Smooth muscle cell of the brain vasculature (primary cell): ENCODE measurements at regions not wholly inside any gene's neighbourhood (a gene's known extent, or its start where the extent isn't known, plus 50 kb on each side); places are given as distances from the start of the nearest gene placed in this dataset.

Source experiments
- DNase-seq: peaks from one replicate; pipeline ENCODE4 v3.0.0-alpha.2; 2012; ENCODE audit warnings: low read depth, low spot score

DNA sequence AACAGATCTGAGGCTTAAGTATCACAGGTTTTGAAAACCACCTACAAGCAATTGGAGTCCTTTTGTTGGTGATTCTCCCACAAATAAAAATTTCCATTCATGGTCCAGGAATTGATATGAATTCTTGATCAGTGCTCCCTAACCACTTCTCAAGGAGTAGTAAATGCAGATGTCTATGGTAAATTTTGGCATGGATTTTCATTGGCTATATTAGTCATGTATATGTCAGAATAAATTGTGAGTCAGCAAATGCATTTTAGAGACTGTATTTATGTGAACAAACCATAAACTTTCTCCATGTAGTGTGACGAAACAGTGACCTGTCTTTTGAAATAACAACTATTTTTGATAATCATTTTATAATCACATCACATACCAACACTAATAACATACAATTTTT is 611.1 kb downstream of the HTR1A start:
- no peak for DNase-seq

DNA sequence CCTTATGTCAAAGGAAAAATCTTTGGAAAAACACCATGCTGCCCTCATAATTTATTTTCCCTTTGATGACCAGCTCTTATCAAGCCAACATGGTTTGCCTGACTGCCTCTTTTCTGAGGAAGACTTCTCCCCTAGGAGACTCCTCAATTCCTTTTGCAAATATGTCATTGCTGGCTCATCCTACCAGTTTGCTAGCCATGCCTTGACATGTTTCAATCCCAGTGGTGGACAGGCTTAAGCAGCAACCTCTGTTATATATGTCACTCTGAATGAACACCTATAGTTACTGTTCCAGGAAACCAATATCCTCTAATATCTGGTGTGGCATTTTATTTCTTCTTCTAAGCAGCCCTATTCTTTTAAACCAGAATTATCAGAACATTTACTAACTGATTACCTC is 615.8 kb downstream of the HTR1A start:
- DNase-seq = no peak

GRCh38 chr5:63341442-63341841 is 620.8 kb downstream of the HTR1A start:
- DNase-seq = no peak

DNA sequence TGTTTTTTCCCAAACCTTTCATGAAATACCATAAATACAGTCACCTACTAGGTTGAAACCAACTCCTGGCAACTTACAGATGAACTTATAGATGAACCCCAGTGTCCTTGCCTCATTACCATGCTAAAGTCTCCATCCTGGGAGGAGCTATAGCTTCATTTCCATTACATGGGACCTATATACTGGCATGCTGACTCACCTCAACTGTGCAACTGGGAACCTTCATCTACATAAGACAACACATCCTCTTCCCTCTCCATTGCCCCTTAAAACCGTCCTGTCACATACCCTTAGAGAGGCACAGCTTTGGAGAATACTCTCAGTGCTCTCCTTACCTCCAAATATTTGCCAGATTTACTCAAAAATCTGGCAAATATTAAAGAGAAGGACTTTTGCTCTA is 638.3 kb downstream of the HTR1A start:
- no peak for DNase-seq

GRCh38 chr5:63314551-63314950 is 647.7 kb downstream of the HTR1A start:
- DNase-seq = no peak

- DNase-seq = no peak
These were observed 651.6 kb downstream of the HTR1A start for GRCh38 chr5:63310644-63311043.

DNA sequence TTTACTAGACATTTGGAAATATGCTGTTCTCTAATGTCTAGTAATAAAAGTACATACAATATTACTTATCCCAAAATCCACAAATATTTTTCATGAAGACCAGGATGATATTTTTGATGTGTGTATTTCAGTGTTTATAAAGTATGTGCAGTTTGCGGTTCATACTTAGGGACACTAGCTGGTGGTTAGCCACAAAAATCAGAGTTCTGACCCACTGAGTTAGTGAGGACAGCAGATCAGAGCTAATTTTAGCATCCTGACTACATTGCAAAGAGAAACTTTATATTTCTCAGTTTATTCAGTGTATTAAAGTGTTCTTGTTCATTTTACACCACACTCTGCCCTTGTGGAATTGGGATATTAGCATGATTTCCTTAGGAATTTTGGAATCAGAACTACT is 655.3 kb downstream of the HTR1A start:
- DNase-seq = no peak

- no peak for DNase-seq
These were observed 668.9 kb downstream of the HTR1A start for GRCh38 chr5:63293317-63293716.

GRCh38 chr5:63286724-63287123 is 675.5 kb downstream of the HTR1A start:
- no peak for DNase-seq

- no peak for DNase-seq
These were observed 684.8 kb downstream of the LRRC70 start for GRCh38 chr5:63263411-63263810.

DNA sequence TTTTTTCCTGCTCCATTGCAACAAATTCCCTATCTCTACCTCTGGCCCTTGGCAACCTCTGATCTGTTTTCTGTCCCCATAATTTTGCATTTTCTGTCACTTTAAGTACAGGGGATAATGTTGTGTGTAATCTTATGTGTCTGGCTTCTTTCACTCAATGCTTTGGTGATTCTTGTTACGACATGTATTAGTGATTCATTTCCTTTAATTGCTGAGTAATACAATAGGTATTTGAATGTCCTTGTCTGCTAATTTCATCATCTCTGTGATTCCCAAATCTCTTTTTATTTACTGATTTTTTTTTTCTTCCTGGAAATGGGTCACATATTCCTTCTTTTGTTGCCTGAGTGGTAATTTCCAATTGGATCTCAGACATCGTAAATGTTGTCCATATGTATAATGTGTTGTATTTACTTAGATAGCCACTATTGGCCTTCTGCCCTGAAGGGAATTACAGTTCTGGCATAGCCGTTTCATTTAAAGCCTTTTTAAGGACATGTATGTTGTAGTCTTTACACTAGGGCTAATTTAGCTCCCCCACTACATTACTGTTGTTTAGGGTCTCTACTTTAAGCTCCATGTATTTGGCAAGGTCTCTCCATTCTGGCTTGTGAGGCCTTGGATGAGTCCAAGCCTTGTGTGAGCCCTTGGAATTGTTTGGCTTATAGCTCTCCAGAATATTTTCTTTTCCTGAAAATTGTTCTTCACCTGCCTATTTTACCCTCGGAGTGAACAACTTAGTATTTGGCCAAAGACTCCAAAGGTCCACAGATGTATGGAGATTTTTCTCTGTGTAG is 683.8 kb downstream of the LRRC70 start:
- DNase-seq = no peak

- DNase-seq = no peak
These were observed 683.1 kb downstream of the LRRC70 start for GRCh38 chr5:63261695-63262094.

DNA sequence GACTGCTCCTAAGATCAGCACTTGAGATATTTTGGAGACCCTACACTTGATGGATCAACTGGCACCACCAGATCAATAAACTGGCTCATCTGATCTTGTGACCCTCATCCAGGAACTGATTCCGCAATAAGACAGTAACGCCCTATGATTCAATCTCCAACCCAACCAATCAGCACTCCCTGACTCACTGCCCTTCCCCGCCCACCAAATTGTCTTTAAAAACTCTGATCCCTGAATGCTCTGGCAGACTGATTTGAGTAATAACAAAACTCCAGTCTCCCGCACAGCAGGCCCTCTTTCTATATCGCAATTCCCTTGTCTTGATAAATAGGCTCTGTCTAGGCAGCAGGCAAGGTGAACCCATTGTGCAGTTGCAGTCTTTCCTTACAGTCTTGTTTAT is 677.0 kb downstream of the LRRC70 start:
- no peak for DNase-seq

- DNase-seq = no peak
These were observed 672.3 kb downstream of the LRRC70 start for GRCh38 chr5:63250939-63251338.

GRCh38 chr5:63249960-63250359 is 671.3 kb downstream of the LRRC70 start:
- DNase-seq = no peak

DNA sequence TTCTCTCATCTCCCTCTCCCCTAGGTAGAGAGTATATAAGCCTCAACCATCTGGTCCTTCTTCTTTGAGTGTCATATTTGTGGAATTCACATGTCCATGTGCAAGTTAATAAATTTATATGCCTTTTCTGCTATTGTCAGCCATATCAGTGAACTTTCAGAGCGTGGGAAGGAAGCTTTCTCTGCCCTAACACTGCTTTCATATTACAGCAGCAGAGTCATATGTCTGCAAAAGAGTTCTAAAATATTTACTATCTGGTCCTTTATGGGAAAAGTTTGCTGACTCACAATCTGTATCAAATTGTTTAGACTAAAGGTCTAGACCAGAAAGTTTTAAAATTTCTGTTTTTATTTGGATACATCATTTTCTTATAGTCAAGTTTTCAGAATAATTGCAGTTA is 669.0 kb downstream of the LRRC70 start:
- no peak for DNase-seq

GRCh38 chr5:63245271-63245670 is 666.7 kb downstream of the LRRC70 start:
- no peak for DNase-seq

DNA sequence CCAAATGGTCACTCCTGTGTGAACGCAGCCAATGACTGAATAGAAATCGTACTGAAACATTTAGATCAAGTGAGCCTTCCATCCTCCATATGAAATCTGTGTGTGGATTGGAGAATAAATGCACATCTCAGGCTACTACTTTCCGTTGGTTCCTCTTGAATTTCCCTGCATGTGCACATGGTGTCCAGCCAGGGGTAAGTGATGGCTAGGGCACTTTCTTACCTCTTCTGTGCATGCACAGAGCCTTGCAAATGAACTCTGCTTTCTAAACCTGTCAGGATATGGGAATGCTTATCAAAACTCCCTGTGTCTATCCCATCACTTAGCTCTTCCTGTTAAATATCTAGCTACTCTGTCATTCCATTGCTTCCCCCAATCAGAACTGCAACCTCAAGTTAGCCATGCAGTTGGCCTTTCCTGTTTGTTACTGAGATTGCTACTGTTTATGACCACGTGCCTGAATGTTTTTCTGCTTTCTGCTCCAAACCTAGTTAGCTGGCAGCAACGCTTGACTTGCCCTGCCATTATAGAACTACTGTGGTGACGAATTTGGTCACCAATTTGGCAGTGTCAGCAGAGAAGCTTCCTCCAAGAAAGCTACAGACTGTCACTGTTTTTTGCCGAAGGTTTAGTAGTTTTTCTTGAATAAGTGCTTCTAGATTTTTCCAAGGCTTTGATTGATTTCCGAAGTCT is 661.6 kb downstream of the LRRC70 start:
- DNase-seq = no peak

DNA sequence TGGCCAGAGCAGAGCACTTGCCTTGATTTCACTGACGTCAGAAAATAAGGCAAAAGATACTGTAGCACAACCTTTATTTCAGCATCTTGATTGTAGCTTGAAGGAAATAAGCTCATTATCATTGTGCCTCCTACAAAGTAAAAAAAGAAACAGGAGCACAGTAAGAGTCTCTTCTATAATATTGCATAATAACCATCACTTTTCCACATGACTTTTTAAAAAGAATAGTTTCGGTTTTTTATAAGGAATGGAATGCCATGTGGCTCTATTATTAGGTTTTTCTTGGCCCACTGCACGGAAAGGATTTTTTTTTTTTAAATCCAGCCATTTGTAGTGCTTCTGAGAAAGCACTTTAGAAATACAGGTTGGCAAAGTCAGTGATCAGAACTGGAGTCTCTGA is 655.3 kb downstream of the LRRC70 start:
- no peak for DNase-seq

DNA sequence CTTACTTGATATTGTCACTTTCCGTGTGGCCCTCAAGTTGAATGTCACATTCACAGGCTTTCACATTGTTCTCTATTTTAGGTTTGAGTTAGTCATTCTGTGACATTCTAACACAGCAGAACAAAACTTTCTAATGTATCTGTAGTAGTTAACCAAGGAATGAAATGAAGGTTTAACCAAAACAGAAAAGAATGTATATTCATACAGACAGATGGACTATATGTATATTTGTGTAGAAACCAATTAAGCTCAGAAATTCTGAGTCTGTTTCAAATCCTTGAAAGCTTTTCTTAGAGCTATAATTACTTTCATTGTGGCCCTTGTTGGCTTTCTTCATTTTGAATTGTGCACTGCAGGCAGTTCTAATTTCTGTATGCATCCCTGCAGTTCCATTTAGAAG is 654.7 kb downstream of the LRRC70 start:
- no peak for DNase-seq

DNA sequence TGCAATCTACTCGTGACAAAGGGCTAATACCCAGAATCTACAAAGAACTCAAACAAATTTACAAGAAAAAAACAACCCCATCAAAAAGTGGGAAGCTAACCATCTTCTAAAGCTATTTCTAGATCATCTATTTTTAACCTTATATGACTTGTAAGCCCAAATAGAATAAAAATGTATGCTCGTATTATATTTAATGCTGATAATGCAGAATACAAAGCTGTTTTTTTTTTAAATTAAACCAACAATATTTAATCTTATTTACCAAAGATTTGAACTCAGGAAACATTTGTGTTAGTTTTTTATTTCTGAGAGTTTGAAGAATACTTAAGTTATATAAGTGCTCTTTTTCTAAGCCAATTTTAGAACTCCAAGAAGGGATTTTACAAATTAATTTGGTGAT is 652.1 kb downstream of the LRRC70 start:
- no peak for DNase-seq

- DNase-seq = no peak
These were observed 649.5 kb downstream of the LRRC70 start for GRCh38 chr5:63228154-63228553.

- no peak for DNase-seq
These were observed 641.6 kb downstream of the LRRC70 start for GRCh38 chr5:63220244-63220643.
